Lung (tissue), 11 donors: ENCODE measurements at regions not wholly inside any gene's neighbourhood (a gene's known extent, or its start where the extent isn't known, plus 50 kb on each side); places are given as distances from the start of the nearest gene placed in this dataset.

ENCODE experiments used
- ATAC-seq: fragments of 200-7000 bp; cut with Tn5 transposase; one replicate; pipeline ENCODE4 v1.9.1; 2020; ENCODE audit warnings: moderate number of reproducible peaks; ENCODE audit not compliant: insufficient read depth, low FRiP score
- DNase-seq, 3 donors: peaks; one replicate each; pipeline ENCODE4 v3.0.0-alpha.2; 2013 to 2017
- H3K27ac ChIP-seq, 2 donors: one replicate each; pipeline ENCODE4 v1.5.1; 2013; ENCODE audit warnings: mild to moderate bottlenecking in 2 of 2, moderate library complexity in 2 of 2, control low read depth in 1 of 2, inconsistent platforms in 1 of 2, low read depth in 1 of 2, low read length in 1 of 2
- H3K27me3 ChIP-seq, 3 donors: one replicate each; pipeline ENCODE4 v1.5.1; 2013; ENCODE audit warnings: low read length in 2 of 3; ENCODE audit not compliant: control insufficient read depth in 3 of 3, insufficient read depth in 3 of 3
- H3K36me3 ChIP-seq, 4 donors: one replicate each; pipeline ENCODE4 v1.5.1; 2013; ENCODE audit warnings: low read length in 4 of 4, mild to moderate bottlenecking in 1 of 4, moderate library complexity in 1 of 4; ENCODE audit not compliant: control insufficient read depth in 4 of 4, insufficient read depth in 4 of 4
- H3K4me1 ChIP-seq, 5 donors: one replicate each; pipeline ENCODE4 v1.5.1; 2013; ENCODE audit warnings: low read length in 5 of 5, mild to moderate bottlenecking in 2 of 5, moderate library complexity in 1 of 5; ENCODE audit not compliant: control insufficient read depth in 5 of 5, insufficient read depth in 5 of 5
- H3K4me3 ChIP-seq: one replicate; pipeline ENCODE4 v1.5.1; 2013; ENCODE audit warnings: mild to moderate bottlenecking, control low read depth, moderate library complexity
- H3K9ac ChIP-seq, 2 donors: one replicate each; pipeline ENCODE4 v1.5.1; 2013; ENCODE audit warnings: low read length in 2 of 2, control low read depth in 1 of 2; ENCODE audit not compliant: insufficient read depth in 1 of 2
- H3K9me3 ChIP-seq, 4 donors: one replicate each; pipeline ENCODE4 v1.5.1; 2013; ENCODE audit warnings: low read length in 3 of 4, mild to moderate bottlenecking in 1 of 4, moderate library complexity in 1 of 4; ENCODE audit not compliant: control insufficient read depth in 4 of 4, insufficient read depth in 3 of 4
- WGBS, 2 donors: extraction: QIAGEN DNeasy Blood & Tissue Kit; methylation state at CpG; one replicate each; pipeline ENCODE4 v1.1.7; 2013; 5-methylcytosine and 5-hydroxymethylcytosine counted together
- TF ChIP-seq, protein P1 (sequence below): IDR thresholded peaks from 2 replicates; pipeline ENCODE4 v1.5.1; 2012; ENCODE audit warnings: mild to moderate bottlenecking; ENCODE audit errors: control extremely low read depth, extremely low read depth
- donor health status: control.
- donor health status: control.
- donor health status: Bipolar disorder and iron deficiency.
- donor health status: healthy.
- donor health status: DM: yes; HTN: yes; CAD: no.

DNA sequence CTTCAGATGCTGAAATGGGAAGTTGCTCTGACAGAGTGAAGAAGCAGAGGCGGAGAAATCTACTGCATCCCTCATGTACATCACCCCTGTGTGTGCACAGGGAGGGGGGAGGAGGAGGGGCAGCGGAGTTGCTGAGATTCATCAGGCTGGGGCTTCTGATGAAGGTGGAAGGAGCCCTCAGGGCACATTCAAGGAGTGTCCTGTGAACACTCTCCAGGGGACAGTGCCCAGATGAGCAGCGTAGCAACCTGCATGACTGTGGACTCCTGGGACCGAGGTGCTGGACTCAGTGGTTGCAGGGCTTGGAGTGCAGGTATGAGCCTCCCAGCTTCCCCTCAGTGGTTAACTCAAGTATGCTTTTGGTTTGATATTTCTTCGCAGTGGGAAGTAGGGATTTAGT, 257.8 kb upstream of the B3GAT1 start:
- H3K27me3 ChIP-seq: peaks cover 0 to 11% (median 0%) of the 10 kb centered on the region in 3 donors
- H3K9ac ChIP-seq: no peak overlapping the region
- no peaks in the 10 kb centered on the region for H3K4me1 ChIP-seq
- DNase-seq (no peak), ATAC-seq (no peak)
- 83 to 87% methylated on average over 5 of the region's 5 CpGs for WGBS, 2 donors
- no peaks in the 10 kb centered on the region for H3K36me3 ChIP-seq
- TF ChIP-seq, protein P1, sequence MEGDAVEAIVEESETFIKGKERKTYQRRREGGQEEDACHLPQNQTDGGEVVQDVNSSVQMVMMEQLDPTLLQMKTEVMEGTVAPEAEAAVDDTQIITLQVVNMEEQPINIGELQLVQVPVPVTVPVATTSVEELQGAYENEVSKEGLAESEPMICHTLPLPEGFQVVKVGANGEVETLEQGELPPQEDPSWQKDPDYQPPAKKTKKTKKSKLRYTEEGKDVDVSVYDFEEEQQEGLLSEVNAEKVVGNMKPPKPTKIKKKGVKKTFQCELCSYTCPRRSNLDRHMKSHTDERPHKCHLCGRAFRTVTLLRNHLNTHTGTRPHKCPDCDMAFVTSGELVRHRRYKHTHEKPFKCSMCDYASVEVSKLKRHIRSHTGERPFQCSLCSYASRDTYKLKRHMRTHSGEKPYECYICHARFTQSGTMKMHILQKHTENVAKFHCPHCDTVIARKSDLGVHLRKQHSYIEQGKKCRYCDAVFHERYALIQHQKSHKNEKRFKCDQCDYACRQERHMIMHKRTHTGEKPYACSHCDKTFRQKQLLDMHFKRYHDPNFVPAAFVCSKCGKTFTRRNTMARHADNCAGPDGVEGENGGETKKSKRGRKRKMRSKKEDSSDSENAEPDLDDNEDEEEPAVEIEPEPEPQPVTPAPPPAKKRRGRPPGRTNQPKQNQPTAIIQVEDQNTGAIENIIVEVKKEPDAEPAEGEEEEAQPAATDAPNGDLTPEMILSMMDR: no peak
- H3K4me3 ChIP-seq: no peak overlapping the region
- no peak overlapping the region for H3K27ac ChIP-seq
- peaks cover 0 to 24% (median 0%) of the 10 kb centered on the region in 4 donors for H3K9me3 ChIP-seq

GRCh38 chr11:134668796-134669195, 256.8 kb upstream of the B3GAT1 start:
- DNase-seq (no peak), ATAC-seq (no peak)
- WGBS, 2 donors: 87 to 92% methylated on average over 3 of the region's 3 CpGs

GRCh38 chr11:134668076-134668475, 256.0 kb upstream of the B3GAT1 start:
- TF ChIP-seq, protein P1: no peak
- Histone ChIP-seq H3K4me1 (no peaks in the 10 kb centered on the region), H3K4me3 (no peak overlapping the region), H3K36me3 (no peaks in the 10 kb centered on the region), H3K9ac (no peak overlapping the region), H3K9me3 (peaks cover 0 to 24% (median 0%) of the 10 kb centered on the region in 4 donors), H3K27ac (no peak overlapping the region), H3K27me3 (peaks cover 0 to 11% (median 0%) of the 10 kb centered on the region in 3 donors)
- ATAC-seq (no peak), DNase-seq (no peak)
- 86 to 87% methylated on average over 15 of the region's 15 CpGs for WGBS, 2 donors

More at GRCh38 chr11:134668796-134669195, 256.8 kb upstream of the B3GAT1 start:
- Histone ChIP-seq H3K36me3 (no peaks in the 10 kb centered on the region), H3K4me3 (no peak overlapping the region), H3K9me3 (peaks cover 0 to 24% (median 0%) of the 10 kb centered on the region in 4 donors), H3K9ac (no peak overlapping the region), H3K27ac (no peak overlapping the region), H3K4me1 (no peaks in the 10 kb centered on the region), H3K27me3 (peaks cover 0 to 11% (median 0%) of the 10 kb centered on the region in 3 donors)
- TF ChIP-seq, protein P1: no peak

GRCh38 chr11:134667505-134667904, 255.5 kb upstream of the B3GAT1 start:
- TF ChIP-seq, protein P1: no peak
- no peak overlapping the region for H3K4me3 ChIP-seq
- H3K36me3 ChIP-seq: no peaks in the 10 kb centered on the region
- no peak overlapping the region for H3K27ac ChIP-seq
- no peaks in the 10 kb centered on the region for H3K4me1 ChIP-seq
- peaks cover 0 to 24% (median 0%) of the 10 kb centered on the region in 4 donors for H3K9me3 ChIP-seq
- no peak overlapping the region for H3K9ac ChIP-seq
- 76% methylated on average over 9 of the region's 9 CpGs for WGBS, 2 donors
- no peak for ATAC-seq
- peaks cover 0 to 11% (median 0%) of the 10 kb centered on the region in 3 donors for H3K27me3 ChIP-seq
- no peak for DNase-seq
